ENCODE measurements at regions not wholly inside any gene's neighbourhood (a gene's known extent, or its start where the extent isn't known, plus 50 kb on each side); places are given as distances from the start of the nearest gene placed in this dataset.
A peak's percentile ranks its signal among the peaks of the same experiment; 100 is the strongest.

DNA sequence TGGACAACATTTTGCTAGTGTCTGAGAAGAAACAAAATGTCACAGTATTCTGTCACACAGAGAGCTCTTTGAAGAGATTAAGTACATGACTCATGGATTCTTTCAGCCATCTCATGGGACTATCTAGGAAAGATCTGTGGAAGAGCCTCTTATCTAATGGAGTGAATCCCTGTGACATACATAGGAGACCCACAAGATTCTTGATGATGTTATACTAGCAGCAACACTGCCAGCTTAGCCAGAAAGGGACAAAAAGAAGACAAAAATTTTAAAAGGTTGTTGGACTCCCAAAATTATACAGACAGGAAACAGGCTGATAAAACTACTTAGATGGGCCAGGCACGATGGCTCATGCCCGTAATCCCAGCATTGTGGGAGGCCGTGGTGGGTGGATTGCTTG is 143.3 kb upstream of the MGAT5 start:
- DNase-seq (ENCODE audit: low read depth in 2 of 3, low spot score in 1 of 3) = no peak

DNA sequence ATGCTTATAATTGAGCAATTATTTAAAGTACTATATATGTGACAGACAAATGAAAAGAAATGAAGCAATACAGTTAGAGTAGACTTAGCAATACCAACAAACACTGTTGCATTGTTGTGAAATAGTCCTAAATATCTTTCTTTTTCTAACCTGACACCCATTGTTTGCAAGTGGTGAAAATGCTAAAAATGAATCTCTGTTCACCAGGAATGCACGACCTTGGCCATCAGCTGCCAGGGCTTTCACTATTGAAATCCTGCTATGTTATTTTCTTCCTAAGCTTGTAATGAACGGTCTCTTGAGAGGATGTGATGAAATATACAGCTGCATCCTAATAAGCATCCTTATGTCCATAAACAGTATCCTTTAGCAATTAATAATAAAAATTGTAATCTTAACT is 136.2 kb upstream of the MGAT5 start:
- no peak for DNase-seq (ENCODE audit: low read depth in 2 of 3, low spot score in 1 of 3)

DNA sequence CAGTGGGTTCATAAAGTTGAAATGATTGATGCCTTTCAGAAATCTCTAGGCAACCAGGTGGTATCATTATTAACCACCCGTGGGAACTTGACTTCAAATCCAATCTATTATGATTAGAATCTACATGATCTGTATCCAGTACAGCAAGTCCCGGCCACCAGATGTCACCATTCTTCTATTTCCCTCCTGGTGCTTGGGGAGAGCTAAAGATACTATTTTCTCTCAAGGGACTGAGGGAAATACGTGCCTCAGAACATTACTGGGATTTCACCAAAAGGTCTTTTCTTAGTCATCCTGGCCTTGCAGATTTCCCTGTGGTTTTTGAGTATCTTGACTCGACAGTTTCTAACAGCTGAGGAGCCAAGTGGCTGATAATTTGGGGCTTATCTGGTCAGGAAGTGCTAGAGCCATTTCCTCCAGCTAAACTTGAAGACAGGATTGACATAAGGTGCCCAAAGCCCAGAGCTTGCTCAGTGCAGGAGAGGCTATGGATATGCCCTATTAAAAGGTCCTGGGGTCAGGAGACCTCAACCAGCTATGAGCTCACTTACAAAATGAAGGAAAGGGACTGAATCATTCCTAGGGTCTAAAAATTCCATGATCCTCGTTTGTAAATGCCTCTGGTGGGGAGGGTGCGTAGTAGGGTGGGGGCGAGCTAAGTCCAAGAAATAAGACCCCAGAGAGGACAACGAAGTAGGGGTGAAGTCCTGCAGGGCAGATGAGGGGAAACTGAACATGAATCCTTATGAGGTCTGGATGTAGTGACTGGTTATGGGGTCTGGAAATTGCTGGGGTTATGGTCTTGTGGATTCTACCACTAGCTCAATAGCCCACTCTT is 135.4 kb upstream of the MGAT5 start:
- DNase-seq (ENCODE audit: low read depth in 2 of 3, low spot score in 1 of 3) = peak; percentile 76 to 87 (median 78)

DNA sequence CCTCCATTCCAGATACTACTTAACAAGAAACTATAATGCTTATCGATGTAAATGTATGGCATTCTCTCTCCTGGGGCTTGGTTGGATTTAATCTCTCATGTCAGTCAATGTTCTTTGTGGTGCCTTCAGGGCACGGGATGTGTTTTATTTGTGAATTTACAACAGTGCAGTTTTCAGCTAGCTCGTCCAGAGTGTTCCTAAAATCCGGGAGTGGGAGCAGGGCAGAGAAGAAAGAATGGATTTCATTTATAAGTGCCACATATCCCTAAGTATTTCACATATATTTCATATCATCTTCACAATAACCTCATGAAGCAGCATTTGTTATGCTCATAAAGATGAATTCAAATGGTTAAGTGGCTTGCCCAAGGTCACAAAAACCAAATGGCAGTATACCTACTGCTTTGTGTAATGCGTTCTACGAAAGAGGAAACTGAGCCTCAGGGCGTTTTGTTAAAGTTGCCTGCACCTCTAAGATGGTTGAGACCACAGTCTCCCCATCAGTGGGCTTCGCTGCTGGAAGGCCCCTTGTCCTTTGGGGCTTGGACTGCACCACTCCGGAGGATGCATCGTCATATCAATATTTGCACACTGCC is 134.7 kb upstream of the MGAT5 start:
- DNase-seq (ENCODE audit: low read depth in 2 of 3, low spot score in 1 of 3) = no peak

DNA sequence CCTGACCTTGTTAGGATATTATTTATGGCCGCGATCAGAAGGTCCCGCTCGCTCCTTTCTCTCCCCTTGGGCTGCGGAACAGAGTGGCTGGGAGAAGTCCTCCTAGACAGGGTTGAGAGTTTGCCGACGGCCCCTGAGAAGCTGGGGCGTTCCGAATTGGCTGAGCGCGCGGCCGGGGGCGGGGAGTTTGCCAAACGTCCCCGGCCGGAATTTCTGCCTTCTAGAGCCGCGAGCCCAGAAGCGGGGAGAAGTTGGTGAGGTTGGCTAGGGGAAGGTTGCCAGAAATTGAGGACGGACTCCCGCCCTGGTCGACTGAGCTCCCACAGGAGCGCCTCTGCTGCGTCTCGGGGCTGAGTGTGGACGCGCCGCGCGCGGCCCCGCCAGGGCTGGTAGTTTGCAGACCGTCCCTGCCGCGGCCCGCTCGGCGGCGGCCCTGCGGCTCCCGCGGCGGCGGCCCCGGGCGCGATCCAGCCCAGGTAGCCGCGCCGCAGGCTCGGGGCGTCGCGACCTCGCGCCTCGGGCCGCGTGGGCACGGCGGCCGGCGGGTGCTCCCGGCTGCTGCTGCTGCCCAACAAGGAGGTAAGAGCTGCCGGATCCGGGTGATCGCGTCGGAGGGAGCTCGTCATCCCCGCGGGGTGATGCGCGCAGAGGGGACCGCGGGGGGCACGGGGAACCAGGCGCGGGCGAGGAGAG is 134.0 kb upstream of the MGAT5 start:
- peak; percentile 63 to 78 (median 63) for DNase-seq (ENCODE audit: low read depth in 2 of 3, low spot score in 1 of 3)

DNA sequence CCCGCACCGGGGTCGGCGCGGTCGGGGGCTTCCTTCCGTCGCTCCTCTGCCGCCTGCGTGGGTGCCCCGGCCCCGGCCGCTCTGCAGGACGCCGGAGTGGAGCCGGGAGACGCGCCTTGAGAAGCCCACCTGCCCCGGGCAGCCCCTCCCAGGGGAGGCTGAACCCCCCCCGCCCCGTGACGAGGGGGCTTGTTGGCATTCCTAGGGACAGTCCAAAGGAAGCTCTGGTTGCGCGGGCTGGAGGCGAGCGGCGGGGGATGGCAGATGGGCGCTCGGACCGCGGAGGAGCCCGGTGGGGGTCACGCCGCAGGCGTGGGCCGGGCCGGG is 133.5 kb upstream of the MGAT5 start:
- DNase-seq (ENCODE audit: low read depth in 2 of 3, low spot score in 1 of 3) = no peak

DNA sequence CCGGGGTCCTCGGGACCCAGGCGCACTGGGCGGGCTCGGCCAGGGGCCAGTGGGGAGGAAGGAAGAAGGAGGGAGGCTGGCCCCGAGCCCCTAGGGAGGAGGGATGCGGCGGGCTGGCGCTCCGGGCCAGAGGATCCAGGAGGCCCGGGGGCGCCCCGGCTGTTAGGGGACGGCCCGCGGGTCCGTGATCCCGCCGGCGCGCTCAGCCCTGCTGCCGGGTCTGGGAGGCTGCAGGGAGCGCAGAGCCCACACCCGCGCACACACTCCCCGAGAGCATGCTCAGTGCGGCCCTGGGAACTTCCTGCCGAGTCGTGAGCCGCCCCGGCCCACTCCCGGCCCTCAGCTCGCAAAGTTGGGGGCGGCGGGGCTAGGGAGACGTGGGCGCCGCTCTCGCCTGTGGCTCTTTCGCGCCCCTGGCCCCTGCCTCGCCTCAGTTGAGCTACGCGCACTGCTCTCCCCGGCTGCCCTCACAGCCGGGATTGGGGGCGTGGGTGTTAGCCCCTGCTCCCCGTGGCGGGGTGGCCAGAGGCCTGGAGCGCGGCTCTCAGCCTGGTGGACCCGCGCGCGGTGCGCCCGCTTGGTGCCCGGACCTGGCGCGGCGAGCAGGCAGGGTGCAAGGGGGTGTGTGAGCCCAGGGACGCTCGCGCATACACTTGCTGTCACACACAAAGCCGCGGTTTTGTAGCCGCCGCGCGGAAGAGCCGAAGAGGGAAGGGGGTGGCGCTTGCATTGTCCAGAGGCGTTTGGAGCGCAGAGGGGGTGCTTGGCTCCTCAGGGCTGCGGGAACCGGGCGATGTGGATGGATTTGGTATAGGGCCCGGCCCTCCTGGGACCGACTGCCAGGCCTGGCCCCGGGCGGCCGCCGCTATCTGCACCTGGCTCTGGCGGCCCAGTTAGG is 132.9 kb upstream of the MGAT5 start:
- DNase-seq (ENCODE audit: low read depth in 2 of 3, low spot score in 1 of 3) = peak; percentile 27 to 50 (median 39)

DNA sequence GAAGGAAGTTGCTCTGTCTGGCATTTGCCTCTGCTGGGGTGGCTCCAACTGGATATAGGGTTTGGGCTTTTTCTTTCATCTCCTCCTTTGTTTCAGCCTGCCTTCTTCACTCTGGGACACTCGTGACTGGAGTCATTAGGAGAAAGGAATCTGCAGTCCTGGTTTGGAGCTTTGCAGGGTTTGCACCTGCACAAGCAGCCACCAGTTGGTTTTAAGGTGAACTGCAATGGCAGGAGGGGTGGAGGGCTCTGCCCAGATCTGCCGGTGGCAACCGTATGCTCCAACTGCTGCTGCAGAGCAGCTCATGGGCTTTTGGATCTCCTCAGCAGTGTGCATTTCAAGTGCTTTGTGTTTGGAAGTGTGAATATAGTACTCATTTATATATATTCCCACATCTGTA is 131.3 kb upstream of the MGAT5 start:
- no peak for DNase-seq (ENCODE audit: low read depth in 2 of 3, low spot score in 1 of 3)

DNA sequence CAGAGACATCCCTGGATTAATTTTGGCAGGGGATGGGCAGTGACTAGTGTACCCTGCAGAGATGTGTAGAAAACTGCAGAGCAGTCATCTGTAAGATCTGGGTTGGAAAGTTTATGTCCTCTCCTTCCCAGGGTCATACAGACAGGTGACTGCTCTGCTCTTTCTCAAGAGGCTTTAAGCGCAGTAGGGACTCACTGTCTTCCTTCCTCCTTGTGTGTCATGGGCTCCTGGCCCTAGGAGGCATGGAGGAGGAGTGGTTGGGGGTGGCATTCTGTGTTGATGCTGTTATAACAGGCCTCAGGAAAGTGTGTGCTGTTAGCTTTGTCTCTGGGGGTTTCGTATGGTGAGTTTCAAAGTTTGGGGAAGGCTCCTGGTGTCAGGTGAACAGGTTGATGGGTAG is 130.5 kb upstream of the MGAT5 start:
- no peak for DNase-seq (ENCODE audit: low read depth in 2 of 3, low spot score in 1 of 3)

DNA sequence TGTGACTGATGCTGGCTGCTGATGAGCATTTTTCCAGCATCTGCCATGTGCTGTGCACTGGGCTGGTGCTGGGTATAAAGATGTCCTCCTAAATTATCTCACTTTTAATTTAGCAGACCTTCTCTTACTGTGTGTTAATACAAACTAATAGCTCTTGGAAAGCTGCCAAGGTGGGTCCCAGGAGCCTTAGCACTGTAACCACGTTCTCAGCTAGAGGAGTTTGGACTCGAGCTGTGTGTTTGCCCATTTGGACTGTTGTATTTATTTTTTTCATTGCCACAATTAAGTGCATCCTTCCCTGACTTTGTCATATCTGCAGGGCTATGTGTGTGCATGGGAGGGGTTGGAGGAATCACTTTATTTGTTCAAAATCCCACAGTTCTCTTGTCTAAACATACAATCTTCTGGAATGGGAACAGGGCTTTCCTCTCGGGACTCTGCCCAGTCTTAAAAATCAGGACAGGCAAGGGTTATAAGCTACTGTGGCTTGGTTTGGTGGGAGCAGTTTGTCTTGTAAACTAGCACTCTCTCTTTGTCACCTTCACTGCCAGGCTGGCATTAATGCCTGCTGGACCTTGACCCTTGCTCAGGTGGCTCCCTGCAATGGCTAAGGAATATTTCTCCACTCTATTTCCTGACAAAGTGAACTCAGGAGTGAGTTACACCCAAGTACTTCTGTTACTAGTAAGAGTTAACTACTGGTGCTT is 129.7 kb upstream of the MGAT5 start:
- DNase-seq (ENCODE audit: low read depth in 2 of 3, low spot score in 1 of 3) = no peak

DNA sequence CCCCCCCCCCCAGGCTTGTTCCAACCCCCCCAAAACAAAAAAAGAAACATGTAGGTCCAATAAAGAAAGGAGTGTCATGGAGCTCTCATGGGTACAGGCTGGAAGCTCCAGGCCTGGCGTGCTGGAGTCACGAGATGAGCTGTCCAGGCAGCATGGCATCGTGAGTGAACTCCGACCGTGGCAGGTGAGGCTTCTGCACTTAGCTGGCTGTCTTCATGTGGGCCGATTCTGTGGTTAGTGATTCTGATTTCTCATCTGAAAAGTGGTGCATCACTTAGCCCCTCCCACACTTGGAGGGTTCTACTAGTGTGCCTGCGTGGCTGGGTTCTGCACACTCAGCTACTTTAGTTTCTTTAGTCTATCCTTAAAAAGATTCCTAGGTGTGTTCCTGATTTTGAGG is 126.4 kb upstream of the MGAT5 start:
- DNase-seq (ENCODE audit: low read depth in 2 of 3, low spot score in 1 of 3) = peak; percentile 52 to 61 (median 60)

DNA sequence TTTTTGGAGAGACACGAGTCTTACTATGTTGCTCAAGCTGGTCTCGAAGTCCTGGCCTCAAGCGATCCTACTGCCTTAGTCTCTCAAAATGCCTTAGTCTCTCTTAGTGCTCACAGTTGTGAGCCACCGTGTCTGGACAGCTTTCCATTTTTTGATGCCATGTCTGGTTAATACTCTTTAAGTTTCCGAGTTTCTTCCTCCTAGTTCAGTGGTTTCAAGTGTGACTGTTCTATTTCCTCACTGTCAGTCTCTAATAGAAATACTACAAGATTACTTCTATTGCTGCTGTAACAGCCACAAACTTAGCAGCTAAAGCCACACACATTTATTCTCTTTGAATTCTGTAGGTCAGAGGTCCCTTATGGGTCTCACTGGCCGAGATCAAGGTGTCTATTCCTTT is 125.1 kb upstream of the MGAT5 start:
- DNase-seq (ENCODE audit: low read depth in 2 of 3, low spot score in 1 of 3) = no peak

DNA sequence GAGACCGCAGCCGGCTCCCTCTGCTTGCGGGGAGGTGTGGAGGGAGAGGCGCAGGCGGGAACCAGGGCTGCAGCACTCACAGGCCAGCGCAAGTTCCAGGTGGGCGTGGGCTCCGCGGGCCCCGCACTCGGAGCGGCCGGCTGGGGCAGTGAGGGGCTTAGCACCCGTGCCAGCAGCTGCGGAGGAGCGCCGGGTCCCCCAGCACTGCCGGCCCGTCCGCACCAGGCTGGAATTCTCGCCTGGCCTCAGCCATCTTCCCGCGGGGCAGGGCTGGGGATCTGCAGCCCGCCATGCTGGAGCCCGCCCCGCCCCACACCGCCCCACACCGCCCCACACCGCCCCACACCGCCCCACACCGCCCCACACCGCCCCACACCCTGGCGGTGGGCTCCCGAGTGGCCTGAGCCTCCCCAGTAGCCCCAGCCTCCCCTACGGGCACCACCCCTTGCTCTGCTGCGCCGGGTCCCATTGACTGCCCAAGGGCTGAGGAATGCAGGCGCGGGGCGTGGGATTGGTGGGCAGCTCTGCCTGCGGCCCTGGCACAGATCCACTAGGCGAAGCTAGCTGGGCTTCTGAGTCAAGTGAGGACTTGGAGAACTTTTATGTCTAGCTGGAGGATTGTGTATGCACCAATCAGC is 123.9 kb upstream of the MGAT5 start:
- DNase-seq (ENCODE audit: low read depth in 2 of 3, low spot score in 1 of 3) = no peak

DNA sequence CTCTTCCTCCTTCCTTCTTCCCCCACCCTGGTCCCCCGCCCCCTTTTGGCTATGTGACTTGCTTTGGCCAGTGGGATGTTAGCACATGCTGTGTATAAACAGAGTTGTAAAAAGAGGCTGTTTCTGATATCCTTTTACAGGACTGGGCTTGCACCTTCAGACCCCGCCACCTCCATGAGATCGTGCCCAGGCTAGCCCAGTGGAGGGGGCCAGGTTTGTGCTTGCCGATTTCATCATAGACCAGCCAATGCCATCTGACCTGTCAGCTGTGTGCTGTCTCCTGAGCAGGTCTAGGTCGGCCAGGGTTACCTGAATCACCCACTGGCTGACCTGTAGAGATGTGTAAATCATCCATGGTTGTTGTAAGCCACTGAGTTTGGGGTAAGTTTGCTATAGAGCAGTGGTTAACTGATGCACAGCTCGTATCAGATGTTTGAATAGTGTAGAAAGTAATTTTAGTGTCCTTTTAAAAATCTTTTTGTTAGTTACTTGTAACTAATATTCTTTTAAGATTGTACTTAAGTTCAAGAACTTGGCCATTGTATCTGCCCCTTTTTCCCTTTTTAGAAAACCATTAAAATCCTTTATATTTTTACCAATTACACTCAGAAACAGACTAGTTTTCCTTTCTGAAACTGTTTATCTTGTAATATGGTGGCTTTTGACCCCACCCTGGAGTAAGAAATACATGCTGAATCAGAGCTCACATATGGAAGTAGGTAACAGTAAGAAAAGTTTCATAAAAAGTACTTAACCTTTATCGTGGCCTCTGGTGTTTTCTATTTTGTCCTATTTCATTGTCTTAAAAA is 122.0 kb upstream of the MGAT5 start:
- no peak for DNase-seq (ENCODE audit: low read depth in 2 of 3, low spot score in 1 of 3)

DNA sequence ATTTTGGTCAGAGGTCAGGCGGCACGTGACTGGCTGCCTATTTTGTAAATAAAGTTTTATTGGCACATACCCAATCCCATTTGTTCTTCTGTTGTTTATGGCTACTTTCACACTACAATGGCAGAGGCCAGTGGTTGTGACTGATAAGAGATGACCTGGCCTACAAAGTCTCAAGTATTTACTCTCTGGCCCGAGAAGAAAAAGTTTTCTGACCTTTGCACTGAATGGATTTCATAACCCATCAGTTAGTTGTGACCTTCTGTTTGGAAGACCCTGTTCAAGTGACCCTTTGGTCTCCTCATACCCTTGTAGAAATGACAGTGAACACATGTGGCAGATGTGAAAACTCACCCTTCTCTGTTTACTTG is 121.4 kb upstream of the MGAT5 start:
- no peak for DNase-seq (ENCODE audit: low read depth in 2 of 3, low spot score in 1 of 3)

DNA sequence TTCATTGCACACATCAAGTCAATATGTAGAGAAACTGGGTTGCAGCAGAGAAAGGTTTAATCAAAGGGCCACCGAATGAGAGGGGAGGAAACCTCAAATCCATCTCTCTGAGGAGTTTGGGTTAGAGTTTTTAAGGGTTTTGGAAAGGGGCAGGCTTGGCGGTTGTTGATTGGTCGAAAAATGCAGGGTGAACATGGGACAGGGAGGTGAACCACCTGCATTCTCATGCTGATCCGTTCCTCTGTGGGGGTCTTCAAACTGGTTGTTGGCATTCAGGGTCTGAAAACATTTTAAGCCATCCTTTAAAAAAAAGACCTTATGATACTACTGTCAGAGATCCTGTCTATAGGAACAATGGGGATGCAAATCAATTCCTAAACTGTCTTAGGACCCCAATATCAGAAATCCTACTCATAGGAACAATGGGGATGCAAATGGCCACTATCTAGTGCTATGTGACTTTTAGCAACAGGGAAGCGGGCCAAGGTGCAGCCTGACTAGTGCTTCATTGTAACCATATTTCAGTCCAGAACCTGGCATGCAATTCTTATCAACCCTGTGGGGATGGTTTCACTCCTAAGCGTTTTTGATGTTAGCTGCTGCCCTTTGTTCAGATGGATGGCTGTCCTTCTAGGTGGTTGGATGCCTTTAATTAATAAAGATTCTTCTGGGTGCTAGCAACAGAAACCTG is 120.1 kb upstream of the MGAT5 start:
- no peak for DNase-seq (ENCODE audit: low read depth in 2 of 3, low spot score in 1 of 3)

DNA sequence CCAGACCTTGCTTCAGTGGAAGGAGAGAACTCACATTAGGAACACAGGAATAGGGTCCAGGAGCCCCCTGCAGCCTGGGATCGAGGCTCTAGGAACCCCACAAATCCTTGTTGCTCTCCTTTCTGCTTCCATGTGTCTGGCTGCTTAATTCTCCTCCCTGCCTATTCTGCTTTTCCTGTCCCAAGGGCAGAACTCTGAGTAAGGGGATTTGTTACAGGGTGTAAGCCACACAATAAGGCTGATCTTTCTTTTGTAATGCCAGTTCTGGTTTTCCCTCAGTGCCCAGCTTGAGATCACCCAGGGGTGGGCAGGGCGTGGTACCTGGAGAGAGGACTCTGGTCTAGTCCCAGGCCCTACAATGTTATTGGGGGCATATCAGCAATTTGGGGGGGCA is 119.6 kb upstream of the MGAT5 start:
- DNase-seq (ENCODE audit: low read depth in 2 of 3, low spot score in 1 of 3) = no peak

DNA sequence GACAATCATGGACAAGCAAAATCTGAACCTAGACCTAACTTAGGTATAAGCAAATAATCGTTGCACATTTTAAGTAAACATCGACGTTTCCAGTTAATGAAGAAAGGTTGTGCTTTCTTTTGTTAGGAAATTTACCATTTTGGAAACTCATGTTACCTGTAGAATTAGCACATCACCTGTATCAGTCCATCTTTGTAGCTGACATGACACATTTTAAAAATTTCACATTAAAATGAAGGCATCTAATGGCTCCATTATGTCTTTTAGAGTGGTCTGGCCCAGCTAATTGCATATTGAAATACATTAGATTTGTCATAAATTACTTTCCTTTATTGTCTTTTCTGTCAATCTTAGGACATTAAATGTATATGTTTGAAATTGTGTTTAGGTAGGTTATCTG is 119.0 kb upstream of the MGAT5 start:
- DNase-seq (ENCODE audit: low read depth in 2 of 3, low spot score in 1 of 3) = no peak

DNA sequence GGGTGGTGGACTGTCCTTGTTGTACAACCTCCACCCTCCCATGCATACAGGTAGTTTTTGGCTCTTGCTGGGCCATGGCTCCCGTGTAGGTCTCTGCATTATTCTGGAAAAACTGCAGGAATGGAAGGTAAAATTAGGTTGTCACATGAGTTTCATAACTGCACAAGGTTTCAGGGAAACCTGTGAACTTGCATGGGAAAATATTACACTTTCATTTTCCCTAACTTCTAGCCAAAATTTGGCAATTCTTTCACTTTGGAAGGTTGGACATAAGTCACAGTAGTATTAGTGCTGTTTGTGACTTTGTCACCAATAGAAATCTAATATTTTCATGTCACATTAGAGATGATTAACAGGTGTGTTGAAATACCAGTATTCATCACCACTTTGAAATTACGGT is 118.1 kb upstream of the MGAT5 start:
- DNase-seq (ENCODE audit: low read depth in 2 of 3, low spot score in 1 of 3) = no peak
